GM18502 (cell line): ENCODE measurements at regions not wholly inside any gene's neighbourhood (a gene's known extent, or its start where the extent isn't known, plus 50 kb on each side); places are given as distances from the start of the nearest gene placed in this dataset.

ENCODE experiments used
- ATAC-seq: cut with Tn5 transposase; IDR thresholded peaks from one replicate; pipeline ENCODE4 v1.9.1; 2021; ENCODE audit warnings: mild to moderate bottlenecking; ENCODE audit not compliant: unreplicated experiment, poor library complexity

DNA sequence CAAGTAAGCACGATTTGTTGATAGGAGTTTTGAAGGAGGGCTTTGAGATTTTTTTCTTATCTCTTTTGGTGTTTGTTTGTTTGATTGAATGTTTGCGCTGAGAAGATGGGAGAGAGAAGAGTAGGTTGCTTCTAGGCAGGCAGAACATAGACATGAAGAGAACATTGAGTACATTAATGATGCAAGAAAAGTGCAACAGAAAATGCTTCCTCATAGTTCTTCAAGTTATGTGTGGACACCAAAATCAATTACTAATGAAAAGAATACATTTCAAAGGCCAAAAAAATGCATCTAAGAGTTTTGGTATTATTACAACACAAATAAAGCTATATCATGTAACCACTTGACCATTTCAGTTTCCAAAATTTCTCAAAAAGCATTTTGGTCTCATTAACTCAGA, 191.0 kb upstream of the PPARGC1A start:
- ATAC-seq, result no peak

- ATAC-seq, result no peak
Measured at GRCh38 chr4:24078347-24078962, 188.6 kb upstream of the PPARGC1A start.

DNA sequence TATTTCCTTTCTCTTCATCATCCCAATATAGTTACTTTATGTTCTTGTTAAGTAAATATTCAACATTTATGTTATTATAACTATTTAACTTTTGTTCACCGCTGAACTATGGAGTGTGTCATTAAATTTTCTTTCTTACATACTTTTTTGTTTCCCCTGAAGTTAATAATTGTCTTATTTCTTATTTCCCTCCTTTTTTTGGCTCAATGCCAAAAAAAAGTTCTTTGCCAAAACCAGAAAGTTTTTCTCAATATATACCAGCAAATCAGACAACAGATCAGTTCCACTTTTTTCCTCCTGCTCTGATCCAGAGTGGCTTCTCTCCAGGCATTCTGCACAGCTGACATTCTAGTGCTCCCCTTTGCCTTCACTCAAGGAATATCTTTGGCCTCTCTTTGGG, 187.0 kb upstream of the PPARGC1A start:
- ATAC-seq, result no peak

DNA sequence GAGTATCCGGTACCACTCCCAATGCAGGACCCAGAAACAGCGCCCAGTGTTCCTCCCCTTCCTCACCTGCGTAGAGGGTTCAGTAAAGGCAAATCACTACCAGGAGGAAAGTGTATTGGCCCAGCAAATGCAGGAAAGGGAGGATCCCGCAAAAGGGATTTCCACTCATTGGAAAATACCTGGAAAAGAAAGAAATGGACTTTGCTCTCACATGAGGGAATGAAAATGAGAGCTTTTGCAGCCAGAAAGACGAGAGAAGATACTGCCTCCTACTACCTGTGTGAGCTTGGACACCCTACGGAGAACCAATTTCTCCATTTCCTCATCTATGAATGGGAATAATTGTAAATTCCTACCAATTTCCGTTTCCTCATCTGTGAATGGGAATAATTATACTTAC, 184.1 kb upstream of the PPARGC1A start:
- no peak for ATAC-seq

DNA sequence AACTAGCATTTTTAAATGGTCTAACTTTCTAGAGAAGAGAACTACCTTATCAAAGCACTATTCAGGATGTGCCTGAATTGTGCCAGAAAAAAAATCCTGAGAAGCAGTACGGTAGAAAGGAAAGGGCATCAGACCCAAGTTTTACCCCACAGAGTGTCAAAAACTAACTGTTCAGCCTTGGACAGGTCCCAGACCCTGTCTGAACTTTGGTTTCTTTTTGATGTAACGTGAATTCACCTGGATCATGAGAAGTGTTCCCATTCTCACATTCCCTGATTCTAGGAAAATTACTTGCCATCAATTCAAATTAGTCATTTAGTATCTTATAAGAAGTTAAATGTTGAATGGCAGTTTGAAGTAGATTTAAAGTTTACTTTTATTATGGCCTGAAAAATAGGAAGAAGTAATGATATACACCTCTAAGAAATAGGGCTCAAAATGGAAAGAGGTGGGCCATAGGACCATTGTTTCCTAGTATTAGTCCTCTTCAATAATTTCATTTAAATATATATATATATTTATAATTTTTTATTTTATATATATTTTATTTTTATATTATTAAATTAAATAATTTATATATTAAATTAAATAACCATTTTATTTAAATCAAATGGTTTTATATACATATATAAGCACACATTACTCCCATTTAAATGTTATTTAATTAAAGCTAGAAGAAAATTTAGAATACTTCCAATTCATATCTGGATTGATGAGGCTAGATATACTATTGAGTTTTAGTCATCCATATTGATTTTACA, 181.9 kb upstream of the PPARGC1A start:
- ATAC-seq, result no peak

- no peak for ATAC-seq
Measured at GRCh38 chr4:24070117-24070516, 180.3 kb upstream of the PPARGC1A start.

- no peak for ATAC-seq
Measured at GRCh38 chr4:24067367-24068193, 177.7 kb upstream of the PPARGC1A start.

- ATAC-seq, result no peak
Measured at GRCh38 chr4:24065974-24066373, 176.1 kb upstream of the PPARGC1A start.

- no peak for ATAC-seq
Measured at GRCh38 chr4:24063731-24064130, 173.9 kb upstream of the PPARGC1A start.

- no peak for ATAC-seq
Measured at GRCh38 chr4:24060932-24061331, 171.1 kb upstream of the PPARGC1A start.

- no peak for ATAC-seq
Measured at GRCh38 chr4:24059839-24060238, 170.0 kb upstream of the PPARGC1A start.

- no peak for ATAC-seq
Measured at GRCh38 chr4:24057915-24058559, 168.2 kb upstream of the PPARGC1A start.

GRCh38 chr4:24056289-24056688, 166.4 kb upstream of the PPARGC1A start:
- no peak for ATAC-seq

DNA sequence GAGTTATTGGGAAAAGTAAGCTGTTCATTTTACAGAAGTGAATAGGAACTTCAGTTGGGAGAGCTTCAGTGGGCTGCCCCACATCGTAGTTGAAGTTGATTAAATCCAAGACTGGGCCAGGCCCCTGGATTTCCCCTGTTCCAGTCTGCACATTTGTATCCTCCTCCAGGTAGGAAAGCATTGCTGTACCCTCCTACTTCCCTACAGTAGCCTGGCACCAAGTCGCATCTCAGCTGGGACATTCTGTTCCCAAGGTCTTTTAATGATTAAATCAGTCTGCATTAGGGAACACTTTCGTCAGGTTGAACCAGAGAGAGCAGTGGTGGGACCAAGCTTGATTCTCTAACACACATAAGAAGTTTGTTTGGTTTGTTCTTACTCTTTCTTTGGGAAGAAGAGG, 165.8 kb upstream of the PPARGC1A start:
- ATAC-seq, result no peak

- ATAC-seq, result no peak
Measured at GRCh38 chr4:24054910-24055309, 165.1 kb upstream of the PPARGC1A start.

DNA sequence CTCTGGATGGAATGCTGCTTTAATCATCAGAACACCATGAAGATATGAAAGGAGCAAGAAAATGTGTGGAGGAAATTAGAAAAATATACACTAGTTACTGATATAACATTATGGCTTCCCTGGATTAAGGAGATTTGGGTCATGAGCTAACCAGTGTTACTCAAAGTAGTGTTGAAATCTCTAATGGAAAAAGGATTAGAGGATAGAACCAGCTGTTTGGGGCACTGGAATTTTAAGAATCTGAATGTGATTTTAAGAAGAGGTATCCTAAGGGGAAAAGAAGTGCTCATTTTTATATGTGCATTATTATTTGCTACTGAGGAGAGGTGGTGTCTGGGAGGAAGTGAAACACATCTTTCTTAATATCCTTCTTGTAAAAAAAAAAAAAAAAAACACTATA, 164.1 kb upstream of the PPARGC1A start:
- ATAC-seq, result no peak

- ATAC-seq, result no peak
Measured at GRCh38 chr4:24044610-24045589, 155.1 kb upstream of the PPARGC1A start.

DNA sequence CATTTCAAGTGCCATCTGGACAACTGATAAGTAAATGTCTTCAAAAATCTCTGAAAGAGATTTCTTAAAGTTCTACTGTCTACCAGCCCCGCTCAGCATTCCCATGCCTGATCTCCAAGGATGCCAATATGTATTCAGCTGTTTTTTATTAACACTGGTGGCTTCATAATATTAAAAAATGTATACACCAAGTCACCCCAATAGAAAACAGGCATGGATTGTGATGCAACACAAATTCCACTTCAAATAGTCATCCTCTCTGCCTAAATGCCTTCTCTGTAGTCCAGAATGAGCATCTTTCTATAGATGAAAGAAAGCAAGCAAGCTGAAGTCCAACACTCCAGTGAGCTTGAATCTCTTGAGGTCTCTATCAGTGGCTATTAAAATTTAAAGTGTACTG, 152.2 kb upstream of the PPARGC1A start:
- no peak for ATAC-seq

- no peak for ATAC-seq
Measured at GRCh38 chr4:24040811-24041210, 151.0 kb upstream of the PPARGC1A start.

DNA sequence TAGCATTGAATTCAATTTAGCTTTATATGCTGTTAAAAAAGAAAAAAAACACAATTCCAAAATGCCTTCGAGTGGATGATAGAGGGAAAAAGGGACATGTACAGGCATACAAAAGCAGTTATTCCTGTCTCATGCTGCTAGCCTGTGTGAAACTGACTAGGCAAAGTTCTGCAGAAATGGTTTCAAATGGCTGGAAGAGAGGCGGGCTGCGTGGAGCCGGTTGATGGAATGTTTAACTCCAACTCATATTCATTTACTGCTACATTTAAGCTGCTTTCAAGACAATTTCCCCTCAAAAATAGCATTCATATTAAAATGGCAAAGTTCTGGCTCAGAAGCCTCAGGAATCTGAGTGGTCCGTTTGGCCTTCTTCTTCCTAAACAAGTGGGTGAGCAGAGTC, 143.8 kb upstream of the PPARGC1A start:
- ATAC-seq, result no peak
